HG03175 (cell line): ENCODE measurements at regions not wholly inside any gene's neighbourhood (a gene's known extent, or its start where the extent isn't known, plus 50 kb on each side); places are given as distances from the start of the nearest gene placed in this dataset.
"Not testable (repeated sequence)": the region's sequence is repeated elsewhere in the genome, so short reads cannot be mapped to it uniquely, and the experiment has no call there.

Experiments used
- ATAC-seq: cut with Tn5 transposase; IDR thresholded peaks from one replicate; pipeline ENCODE4 v1.9.1; 2021; ENCODE audit warnings: mild to moderate bottlenecking, moderate library complexity; ENCODE audit not compliant: unreplicated experiment

GRCh38 chr14:34139160-34140121 lies 188.6 kb upstream of the EGLN3 start:
- ATAC-seq: not testable (repeated sequence)

- no peak for ATAC-seq
Observed at GRCh38 chr14:34138175-34138574, 187.3 kb upstream of the EGLN3 start.

- no peak for ATAC-seq
Observed at GRCh38 chr14:34137001-34137745, 186.3 kb upstream of the EGLN3 start.

DNA sequence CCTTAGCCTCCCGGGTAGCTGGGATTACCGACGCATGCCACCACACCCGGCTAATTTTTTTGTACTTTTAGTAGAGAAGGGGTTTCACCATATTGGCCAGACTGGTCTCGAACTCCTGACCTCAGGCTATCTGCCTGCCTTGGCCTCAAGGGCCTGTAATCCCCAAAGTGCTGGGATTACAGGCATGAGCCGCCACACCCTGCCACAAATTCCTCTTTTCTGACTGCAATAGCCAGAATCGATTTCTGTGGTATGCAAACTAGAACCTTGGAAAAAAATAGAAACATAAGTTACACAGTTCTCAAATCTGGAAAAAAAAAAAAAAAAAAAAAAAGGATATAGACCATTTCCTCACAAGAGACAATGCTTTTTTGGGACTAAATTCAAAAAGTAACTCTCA lies 184.6 kb upstream of the EGLN3 start:
- no peak for ATAC-seq

DNA sequence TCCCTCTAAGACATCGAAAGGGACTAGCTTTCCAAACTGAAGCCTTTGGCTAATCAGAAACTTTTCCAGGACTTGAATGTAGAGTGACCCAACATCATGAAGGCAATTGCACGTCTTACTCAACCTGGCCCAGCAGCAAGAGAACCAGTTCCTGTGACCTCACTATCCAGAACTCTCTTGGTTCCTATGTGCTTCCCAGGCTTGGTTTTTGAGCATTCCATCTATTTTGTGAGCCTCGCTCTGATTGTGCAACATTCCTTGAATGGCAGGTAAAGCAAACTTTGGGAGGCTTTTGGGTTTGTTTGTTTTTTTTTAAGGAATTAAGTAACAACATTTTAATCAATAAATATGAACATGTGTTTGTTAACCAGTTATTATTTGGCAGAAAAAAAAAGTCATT lies 183.6 kb upstream of the EGLN3 start:
- no peak for ATAC-seq

GRCh38 chr14:34129927-34130552 lies 179.2 kb upstream of the EGLN3 start:
- no peak for ATAC-seq

DNA sequence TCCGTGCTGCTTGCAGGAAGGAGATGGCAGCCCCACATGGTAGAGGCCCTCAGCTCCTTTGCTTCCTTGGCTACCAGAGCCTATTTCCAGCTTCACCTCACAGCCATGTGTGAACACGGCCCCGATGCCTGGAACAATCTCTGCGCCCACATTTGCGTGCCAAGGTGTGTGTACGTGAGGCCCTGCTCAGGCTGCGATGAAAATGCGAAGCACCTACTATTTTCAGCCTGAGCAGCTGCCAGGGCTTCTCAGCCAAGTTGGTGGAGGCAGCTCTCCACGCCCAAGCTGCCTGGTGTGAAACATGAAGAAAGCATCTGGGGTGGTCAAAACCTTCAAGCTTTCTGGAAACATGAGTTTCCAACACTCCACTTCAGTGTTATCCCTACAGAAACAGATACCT lies 177.8 kb upstream of the EGLN3 start:
- ATAC-seq: no peak

- ATAC-seq: no peak
Observed at GRCh38 chr14:34126586-34126985, 175.7 kb upstream of the EGLN3 start.

DNA sequence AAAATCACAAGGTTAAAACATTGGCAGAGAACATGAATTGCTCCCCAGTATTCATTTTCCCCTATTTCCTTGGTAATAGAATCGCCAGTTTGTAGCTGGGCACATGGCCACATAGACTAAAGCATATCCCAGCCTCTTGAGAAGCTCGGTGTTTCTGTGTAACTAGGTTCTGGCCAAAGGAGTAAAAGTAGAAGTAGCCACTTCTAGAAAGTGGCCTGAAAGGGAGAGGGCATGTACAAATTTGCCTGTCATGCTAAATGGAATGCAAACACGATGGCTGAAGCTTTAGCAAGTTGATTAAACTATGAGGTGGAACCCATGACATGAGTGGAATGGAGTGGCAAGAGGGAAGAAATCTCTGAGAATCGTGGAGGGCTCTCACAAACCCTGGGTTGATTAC lies 173.7 kb upstream of the EGLN3 start:
- no peak for ATAC-seq

- no peak for ATAC-seq
Observed at GRCh38 chr14:34122650-34123049, 171.8 kb upstream of the EGLN3 start.

DNA sequence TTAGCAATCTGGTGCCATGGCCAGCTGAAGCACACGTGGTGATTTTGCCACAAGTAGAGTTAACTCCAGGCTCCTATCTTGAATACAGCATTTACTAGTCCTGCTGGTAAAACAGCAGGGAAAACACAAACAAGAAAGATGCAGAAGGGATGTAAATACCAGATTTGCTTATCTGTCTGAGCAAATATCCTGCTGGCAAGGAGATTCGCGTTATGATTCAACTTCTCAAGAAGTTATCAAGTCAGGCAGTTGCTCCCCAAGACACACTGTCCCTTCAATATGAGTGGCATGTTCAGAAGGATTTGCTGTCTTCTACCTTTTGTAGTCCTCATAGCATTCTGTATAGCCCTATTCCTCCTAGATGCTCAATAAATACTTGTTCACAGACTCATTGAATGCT lies 171.2 kb upstream of the EGLN3 start:
- ATAC-seq: no peak

GRCh38 chr14:34120185-34120977 lies 169.5 kb upstream of the EGLN3 start:
- no peak for ATAC-seq

DNA sequence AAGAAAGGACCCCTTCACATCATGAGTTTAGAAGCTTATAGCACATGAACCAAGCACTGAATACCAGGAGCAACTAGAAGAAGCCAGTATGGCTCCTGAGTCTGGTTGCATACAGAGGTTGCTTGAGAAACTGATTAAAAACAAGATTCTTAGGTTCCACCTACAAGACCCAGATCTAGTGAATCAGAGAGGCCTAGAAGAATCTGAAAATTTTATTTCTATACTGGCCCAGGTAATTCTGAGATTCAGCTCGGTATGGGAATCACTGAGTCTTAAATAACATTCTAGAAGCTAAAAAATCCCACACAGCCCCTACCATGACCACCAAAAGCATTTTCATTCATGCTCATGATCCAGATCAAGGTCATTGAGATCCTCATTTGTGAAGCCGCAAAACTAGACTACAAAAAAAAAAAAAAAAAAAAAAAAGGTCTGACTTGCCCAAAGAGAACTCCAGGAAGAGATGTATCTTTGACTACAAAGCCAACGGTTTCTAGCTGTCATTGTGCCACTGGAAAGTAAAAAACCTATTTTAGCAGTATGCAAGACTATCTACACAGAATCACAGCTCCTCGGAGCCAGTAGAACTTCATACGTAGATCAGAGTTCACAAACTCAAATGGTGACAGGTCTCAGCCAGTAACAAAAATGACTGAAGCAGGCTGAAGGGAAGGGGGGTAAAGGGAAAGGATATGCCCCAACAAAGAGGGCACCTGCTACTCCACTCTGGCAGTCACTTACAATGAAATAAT lies 168.4 kb upstream of the EGLN3 start:
- no peak for ATAC-seq

DNA sequence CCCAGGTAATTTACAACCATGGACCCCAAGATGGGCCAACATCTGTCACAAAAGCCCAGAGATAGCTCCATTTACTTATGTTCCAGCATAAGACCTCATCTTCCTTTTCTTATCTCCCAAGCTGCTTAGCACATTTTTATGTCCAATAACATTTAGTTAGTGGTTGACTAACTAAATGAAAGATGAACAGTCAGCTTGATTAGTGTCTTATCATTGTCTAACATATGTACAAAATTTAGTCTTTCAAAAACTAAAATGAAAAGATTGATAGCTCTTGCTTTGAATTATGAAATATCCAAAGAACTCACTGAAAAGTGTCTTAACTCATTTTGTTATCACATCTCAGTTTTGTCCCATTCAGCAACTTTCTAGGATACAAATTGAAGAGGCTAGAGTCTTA lies 163.1 kb upstream of the EGLN3 start:
- no peak for ATAC-seq

- ATAC-seq: no peak
Observed at GRCh38 chr14:34113005-34113511, 162.2 kb upstream of the EGLN3 start.

- no peak for ATAC-seq
Observed at GRCh38 chr14:34111953-34112352, 161.1 kb upstream of the EGLN3 start.

- ATAC-seq: no peak
Observed at GRCh38 chr14:34111505-34111904, 160.6 kb upstream of the EGLN3 start.

GRCh38 chr14:34110531-34110930 lies 159.7 kb upstream of the EGLN3 start:
- ATAC-seq: no peak

GRCh38 chr14:34107441-34107840 lies 156.6 kb upstream of the EGLN3 start:
- ATAC-seq: no peak

DNA sequence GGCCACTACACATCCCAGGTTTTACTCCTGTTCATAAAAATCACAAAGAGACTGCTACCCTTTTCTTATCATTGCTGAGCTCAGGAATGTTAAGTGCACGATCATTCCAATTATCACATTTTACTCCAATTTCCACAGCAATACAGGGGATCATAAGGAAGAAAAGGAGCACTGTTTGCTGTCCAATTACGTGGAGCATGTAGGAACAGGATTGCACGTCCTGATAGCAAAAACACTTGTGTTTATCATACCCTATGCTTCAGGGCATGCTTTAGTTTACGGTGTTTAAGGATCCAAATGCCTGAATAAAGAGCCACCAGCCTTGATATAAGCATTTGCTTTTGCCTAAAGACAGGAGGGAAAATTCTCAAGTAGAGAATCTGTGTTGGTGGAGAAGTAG lies 155.4 kb upstream of the EGLN3 start:
- ATAC-seq: no peak
